HepG2 (cell line): ENCODE measurements at regions not wholly inside any gene's neighbourhood (a gene's known extent, or its start where the extent isn't known, plus 50 kb on each side); places are given as distances from the start of the nearest gene placed in this dataset.

Experiments
- ATAC-seq: fragments of 200-7000 bp; cut with Tn5 transposase; 3 replicates; pipeline ENCODE4 v1.9.1; 2020; ENCODE audit warnings: mild to moderate bottlenecking, moderate library complexity
- BruUV-seq: library from RNA; stranded (reverse); fragments of 400-500 nt; replicated peaks from 2 replicates; lab custom pipeline; 2021; lab: Mats Ljungman, UMichigan
- CTCF ChIA-PET: fragments of 300-600 bp; formaldehyde crosslinking; extraction: SDS; loops from one replicate; lab custom pipeline; 2021; ENCODE audit warnings: low total read pairs, inconsistent platforms, low intra/inter-chr PET ratio; lab: Yijun Ruan, JAX
- POLR2A ChIA-PET: fragments of 350-600 bp; sonication (Branson Sonifier 250); formaldehyde crosslinking; loops from one replicate; lab custom pipeline; 2020; ENCODE audit warnings: antibody characterized with exemption, inconsistent platforms; lab: Yijun Ruan, JAX
- DNase-seq: peaks from one replicate; pipeline ENCODE4 v3.0.0-alpha.2; 2015; ENCODE audit warnings: low spot score
- FAIRE-seq: peaks from 3 replicates; lab custom pipeline; 2011; peaks lifted over from hg19 to GRCh38; lab: Jason Lieb, UNC
- H2AFZ ChIP-seq: one replicate; pipeline ENCODE4 v1.6.1; 2011; ENCODE audit warnings: low read length, inconsistent platforms
- H3K27ac ChIP-seq: fragments of 300-600 bp; 3 replicates; pipeline ENCODE4 v1.8.0; 2011; ENCODE audit warnings: mixed run types, mild to moderate bottlenecking, mixed read lengths, low read length, inconsistent platforms; ENCODE audit not compliant: insufficient read depth; ENCODE audit errors: extremely low read length
- H3K27me3 ChIP-seq, 2 experiments: fragments of 200-600 bp in 1 of 2; 2 replicates in 1 of 2; 3 replicates in 1 of 2; pipeline versions ENCODE4 v1.6.0 to v1.8.0; 2011; ENCODE audit warnings: low read length in 2 of 2, mild to moderate bottlenecking in 2 of 2, moderate library complexity in 2 of 2, inconsistent platforms in 1 of 2; ENCODE audit not compliant: insufficient read depth in 2 of 2, control insufficient read depth in 1 of 2
- H3K36me3 ChIP-seq, 2 experiments: fragments of 200-600 bp in 1 of 2; replicated peaks in 1 of 2; 2 replicates in 1 of 2; 3 replicates in 1 of 2; pipeline versions ENCODE4 v1.5.1 to v1.8.0; 2011; ENCODE audit warnings: low read length in 2 of 2, inconsistent platforms in 1 of 2; ENCODE audit not compliant: insufficient read depth in 2 of 2, control insufficient read depth in 1 of 2
- H3K4me1 ChIP-seq: 2 replicates; pipeline ENCODE4 v1.5.1; 2012; ENCODE audit warnings: low read length, inconsistent platforms; ENCODE audit not compliant: insufficient read depth
- H3K4me2 ChIP-seq: 2 replicates; pipeline ENCODE4 v1.6.0; 2011; ENCODE audit warnings: low read depth, low read length, inconsistent platforms
- H3K4me3 ChIP-seq, 3 experiments: fragments of 200-600 bp in 1 of 3; sonication (generic), shearing (Covaris generic) in 1 of 3; replicated peaks in 1 of 3; 2 replicates each; pipeline ENCODE4 v1.5.1; 2011 to 2016; ENCODE audit warnings: low read length in 3 of 3, inconsistent platforms in 2 of 3, low read depth in 2 of 3, mild to moderate bottlenecking in 2 of 3, control low read depth in 1 of 3, mixed read lengths in 1 of 3; ENCODE audit not compliant: insufficient read depth in 1 of 3
- H3K79me2 ChIP-seq: one replicate; pipeline ENCODE4 v1.6.1; 2011; ENCODE audit warnings: low read length, inconsistent platforms; ENCODE audit not compliant: insufficient read depth
- H3K9ac ChIP-seq: 2 replicates; pipeline ENCODE4 v1.6.0; 2011; ENCODE audit warnings: mild to moderate bottlenecking, low read depth, low read length, inconsistent platforms; ENCODE audit not compliant: insufficient read depth
- H3K9me3 ChIP-seq: 2 replicates; pipeline ENCODE4 v1.5.1; 2012; ENCODE audit warnings: mild to moderate bottlenecking, low read length
- H4K20me1 ChIP-seq: 2 replicates; pipeline ENCODE4 v1.6.0; 2011; ENCODE audit warnings: inconsistent platforms, mild to moderate bottlenecking, low read length, moderate library complexity; ENCODE audit not compliant: insufficient read depth
- AKAP8 ChIP-seq: sonication (generic); formaldehyde crosslinking; IDR thresholded peaks from 2 replicates; pipeline ENCODE4 v1.5.1; 2020; ENCODE audit warnings: mild to moderate bottlenecking, missing genetic modification reagents
- ATF7 ChIP-seq, 2 experiments: fragments of 450-650 bp in 1 of 2; sonication (generic) in 1 of 2; formaldehyde crosslinking in 1 of 2; IDR thresholded peaks; 2 replicates each; pipeline versions ENCODE4 v1.4.0 to v1.6.1; 2016 to 2020; ENCODE audit warnings: antibody characterized with exemption in 1 of 2, mild to moderate bottlenecking in 1 of 2, missing genetic modification reagents in 1 of 2
- CREB1 ChIP-seq, 2 experiments: fragments of 450-650 bp in 1 of 2; IDR thresholded peaks; 2 replicates each; pipeline ENCODE4 v1.6.1; 2016 to 2017; ENCODE audit warnings: control low read depth in 1 of 2, mild to moderate bottlenecking in 1 of 2, missing compliant biosample characterization in 1 of 2, missing genetic modification characterization in 1 of 2
- ERF ChIP-seq: IDR thresholded peaks from 2 replicates; pipeline ENCODE4 v1.6.1; 2018; ENCODE audit warnings: missing biosample characterization, missing genetic modification reagents
- ETV5 ChIP-seq: IDR thresholded peaks from 2 replicates; pipeline ENCODE4 v1.6.1; 2018; ENCODE audit warnings: missing biosample characterization, missing genetic modification reagents, inconsistent platforms, borderline replicate concordance
- KLF16 ChIP-seq, 2 experiments: sonication (generic) in 1 of 2; formaldehyde crosslinking in 1 of 2; IDR thresholded peaks; 2 replicates each; pipeline versions ENCODE4 v1.6.1 to v1.8.0; 2016 to 2023; ENCODE audit warnings: missing genetic modification reagents in 2 of 2, missing compliant biosample characterization in 1 of 2
- MAFF ChIP-seq: IDR thresholded peaks from 2 replicates; pipeline ENCODE4 v1.6.1; 2011; ENCODE audit warnings: low read depth, low read length, improper control_type of control experiment
- MAFK ChIP-seq, 2 experiments: IDR thresholded peaks in 1 of 2; conservative IDR thresholded peaks in 1 of 2; 2 replicates each; pipeline ENCODE4 v1.6.1; 2011; ENCODE audit warnings: improper control_type of control experiment in 2 of 2, low read length in 2 of 2
- NFIC ChIP-seq: IDR thresholded peaks from 2 replicates; pipeline ENCODE4 v1.6.1; 2012; ENCODE audit warnings: mild to moderate bottlenecking, low read length, inconsistent platforms
- ZFP62 ChIP-seq: sonication (generic); formaldehyde crosslinking; IDR thresholded peaks from 2 replicates; pipeline ENCODE4 v1.4.0; 2020; ENCODE audit warnings: missing genetic modification reagents
- ZNF572 ChIP-seq: sonication (generic); formaldehyde crosslinking; IDR thresholded peaks from 2 replicates; pipeline ENCODE4 v1.5.1; 2020; ENCODE audit warnings: mild to moderate bottlenecking, missing genetic modification reagents
- WGBS: methylation state at CpG from one replicate; pipeline ENCODE4 v1.1.6; 2017; ENCODE audit warnings: low lambda C conversion rate; 5-methylcytosine and 5-hydroxymethylcytosine counted together
- in situ Hi-C: cut with HindIII; loops from 2 replicates; pipeline ENCODE4 v1.10.0; 2017; ENCODE audit warnings: low pct_unique_long_range_greater_than_20kb; ENCODE audit not compliant: extremely low pct_ligation_motif_present
- intact Hi-C: fragments of 100-400 bp; cut with micrococcal nuclease; formaldehyde crosslinking; loops from one replicate; pipeline ENCODE4 v1.10.0; 2022; ENCODE audit not compliant: unreplicated experiment

GRCh38 chr4:11342401-11342800 lies 86.3 kb downstream of the HS3ST1 start:
- FAIRE-seq (no peak), ATAC-seq (no peak), DNase-seq (no peak)
- Histone ChIP-seq H2AFZ (no peak overlapping the region), H3K9me3 (peaks cover 82% of the 10 kb centered on the region), H3K4me3 (no peak overlapping the region), H3K27ac (no peak overlapping the region), H3K9ac (no peak overlapping the region), H3K79me2 (no peaks in the 10 kb centered on the region), H3K27me3 (no peaks in the 10 kb centered on the region), H4K20me1 (no peaks in the 10 kb centered on the region), H3K4me2 (no peak overlapping the region), H3K4me1 (no peaks in the 10 kb centered on the region), H3K36me3 (no peaks in the 10 kb centered on the region)
- no peak for TF ChIP-seq KLF16 (CRISPR knock-in tag; IDR thresholded peaks at IDR 0.05)
- in situ Hi-C loops = no loop called here
- no TSS peak for BruUV-seq
- ChIA-PET CTCF (no interaction called here), POLR2A (no interaction called here)
- intact Hi-C loops = no loop called here
- WGBS = under 1% methylated on average over 6 of the region's 6 CpGs

GRCh38 chr4:11341337-11342043 lies 87.2 kb downstream of the HS3ST1 start:
- ATAC-seq = no peak
- no peaks in the 10 kb centered on the region for H3K79me2 ChIP-seq
- FAIRE-seq = no peak
- no peak overlapping the region for H3K4me2 ChIP-seq
- H3K4me3 ChIP-seq = no peak overlapping the region
- intact Hi-C loops = no loop called here
- ChIA-PET POLR2A (no interaction called here), CTCF (no interaction called here)
- no peak overlapping the region for H2AFZ ChIP-seq
- H3K36me3 ChIP-seq = no peaks in the 10 kb centered on the region
- in situ Hi-C loops = no loop called here
- H3K4me1 ChIP-seq = no peaks in the 10 kb centered on the region
- H3K27ac ChIP-seq = no peak overlapping the region
- no peaks in the 10 kb centered on the region for H4K20me1 ChIP-seq
- TF ChIP-seq ETV5 (CRISPR knock-in tag) = no peak
- TF ChIP-seq MAFK (conservative IDR thresholded peaks at IDR 0.05 in 1 of 2, IDR thresholded peaks at IDR 0.05 in 1 of 2; ENCODE audit: low read length in 2 of 2) = peak in 1 of 2 experiments; percentile 73; a peak in 3 of 4 replicates
- TF ChIP-seq CREB1 (IDR thresholded peaks at IDR 0.05) = peak; percentile 93
- no peak for TF ChIP-seq CREB1 (CRISPR knock-in tag; IDR thresholded peaks at IDR 0.05)
- no peak for TF ChIP-seq AKAP8 (CRISPR knock-in tag)
- TF ChIP-seq MAFF = peak; percentile 52; the same call in 1 of the 2 replicates
- no peak for TF ChIP-seq ZNF572 (CRISPR knock-in tag)
- peak; percentile 91 for TF ChIP-seq ATF7 (IDR thresholded peaks at IDR 0.05)
- TF ChIP-seq ATF7 (CRISPR knock-in tag; IDR thresholded peaks at IDR 0.05) = no peak
- no peak for TF ChIP-seq ZFP62 (CRISPR knock-in tag)
- TF ChIP-seq NFIC = no peak
- no peak for TF ChIP-seq ERF
- H3K27me3 ChIP-seq = no peaks in the 10 kb centered on the region
- 20% methylated on average over 6 of the region's 6 CpGs for WGBS
- H3K9ac ChIP-seq = no peak overlapping the region
- DNase-seq = no peak
- H3K9me3 ChIP-seq = peaks cover 82% of the 10 kb centered on the region
- no TSS peak for BruUV-seq
